ENCODE measurements at regions not wholly inside any gene's neighbourhood (a gene's known extent, or its start where the extent isn't known, plus 50 kb on each side); places are given as distances from the start of the nearest gene placed in this dataset.

- FAIRE-seq: no peak
- DNase-seq: no peak
- H3K4me3 ChIP-seq (ENCODE audit: low read depth in 1 of 3, low read length in 3 of 3): no peak overlapping the region
Measured at GRCh38 chr1:221201773-221202172, 322.5 kb downstream of the HLX start.

GRCh38 chr1:221203224-221204054, 324.2 kb downstream of the HLX start:
- Histone ChIP-seq H3K27ac (ENCODE audit: low read depth in 1 of 3, low read length in 2 of 3) (no peak overlapping the region), H3K4me1 (ENCODE audit: control insufficient read depth in 3 of 3, insufficient read depth in 2 of 3, low read depth in 1 of 3, low read length in 2 of 3) (no peaks in the 10 kb centered on the region), H3K4me3 (ENCODE audit: low read depth in 1 of 3, low read length in 3 of 3) (no peak overlapping the region), H3K9me3 (ENCODE audit: control insufficient read depth in 2 of 2, insufficient read depth in 1 of 2, low read depth in 1 of 2, low read length in 1 of 2) (no peaks in the 10 kb centered on the region), H3K27me3 (ENCODE audit: control insufficient read depth in 3 of 3, insufficient read depth in 3 of 3, low read length in 3 of 3) (no peaks in the 10 kb centered on the region), H3K36me3 (ENCODE audit: control insufficient read depth in 3 of 3, insufficient read depth in 2 of 3, low read depth in 1 of 3, low read length in 3 of 3) (no peaks in the 10 kb centered on the region)
- FAIRE-seq (no peak), DNase-seq (peak; percentile 58 to 63)
- 21 to 26% (median 24%) methylated on average over 3 of the region's 3 CpGs for WGBS, 3 donors

More at GRCh38 chr1:221201773-221202172, 322.5 kb downstream of the HLX start:
- no peaks in the 10 kb centered on the region for H3K9me3 ChIP-seq (ENCODE audit: control insufficient read depth in 2 of 2, insufficient read depth in 1 of 2, low read depth in 1 of 2, low read length in 1 of 2)
- no peaks in the 10 kb centered on the region for H3K4me1 ChIP-seq (ENCODE audit: control insufficient read depth in 3 of 3, insufficient read depth in 2 of 3, low read depth in 1 of 3, low read length in 2 of 3)
- no peak overlapping the region for H3K27ac ChIP-seq (ENCODE audit: low read depth in 1 of 3, low read length in 2 of 3)
- H3K27me3 ChIP-seq (ENCODE audit: control insufficient read depth in 3 of 3, insufficient read depth in 3 of 3, low read length in 3 of 3): no peaks in the 10 kb centered on the region
- H3K36me3 ChIP-seq (ENCODE audit: control insufficient read depth in 3 of 3, insufficient read depth in 2 of 3, low read depth in 1 of 3, low read length in 3 of 3): no peaks in the 10 kb centered on the region

DNA sequence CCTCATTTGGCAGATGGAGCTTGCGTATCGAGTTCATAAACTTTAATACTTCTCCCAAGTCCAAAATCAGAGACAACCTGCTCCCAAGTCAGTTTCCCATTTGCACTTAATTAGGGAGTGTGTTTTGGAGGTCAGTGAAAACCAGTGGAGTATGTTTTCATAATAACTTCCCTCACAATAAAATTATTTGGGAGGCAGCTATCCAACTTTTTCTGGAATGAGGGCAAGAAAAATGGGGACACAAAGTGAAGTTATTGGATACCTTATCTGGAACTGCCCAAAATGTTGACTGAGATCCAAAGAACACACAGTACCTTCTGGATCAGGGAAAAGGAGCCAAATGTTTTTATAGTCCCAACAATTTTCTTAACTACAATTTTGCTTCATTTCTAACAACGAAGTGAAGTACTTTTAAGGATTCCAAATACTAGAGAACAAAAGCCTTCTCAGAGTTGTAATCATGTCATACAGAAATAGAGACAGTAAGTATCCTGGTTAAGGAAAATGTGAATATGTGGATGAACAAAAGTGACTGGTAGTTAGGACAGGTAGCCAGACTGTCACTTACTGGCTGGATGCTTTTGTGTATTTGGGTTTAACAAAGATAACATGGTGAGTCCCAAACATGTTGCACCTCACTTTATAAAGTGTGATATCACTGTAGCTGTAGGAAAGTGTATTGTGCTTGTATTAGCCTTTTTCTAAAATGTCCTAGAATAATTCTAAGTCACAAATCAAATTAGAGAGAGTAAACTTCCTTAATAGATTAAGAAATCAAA, 325.0 kb downstream of the HLX start:
- H3K27me3 ChIP-seq (ENCODE audit: control insufficient read depth in 3 of 3, insufficient read depth in 3 of 3, low read length in 3 of 3): no peaks in the 10 kb centered on the region
- 69 to 79% (median 76%) methylated on average over 3 of the region's 3 CpGs for WGBS, 3 donors
- DNase-seq (no peak), FAIRE-seq (no peak)
- no peaks in the 10 kb centered on the region for H3K36me3 ChIP-seq (ENCODE audit: control insufficient read depth in 3 of 3, insufficient read depth in 2 of 3, low read depth in 1 of 3, low read length in 3 of 3)
- no peaks in the 10 kb centered on the region for H3K9me3 ChIP-seq (ENCODE audit: control insufficient read depth in 2 of 2, insufficient read depth in 1 of 2, low read depth in 1 of 2, low read length in 1 of 2)
- no peaks in the 10 kb centered on the region for H3K4me1 ChIP-seq (ENCODE audit: control insufficient read depth in 3 of 3, insufficient read depth in 2 of 3, low read depth in 1 of 3, low read length in 2 of 3)
- H3K4me3 ChIP-seq (ENCODE audit: low read depth in 1 of 3, low read length in 3 of 3): no peak overlapping the region
- H3K27ac ChIP-seq (ENCODE audit: low read depth in 1 of 3, low read length in 2 of 3): no peak overlapping the region

DNA sequence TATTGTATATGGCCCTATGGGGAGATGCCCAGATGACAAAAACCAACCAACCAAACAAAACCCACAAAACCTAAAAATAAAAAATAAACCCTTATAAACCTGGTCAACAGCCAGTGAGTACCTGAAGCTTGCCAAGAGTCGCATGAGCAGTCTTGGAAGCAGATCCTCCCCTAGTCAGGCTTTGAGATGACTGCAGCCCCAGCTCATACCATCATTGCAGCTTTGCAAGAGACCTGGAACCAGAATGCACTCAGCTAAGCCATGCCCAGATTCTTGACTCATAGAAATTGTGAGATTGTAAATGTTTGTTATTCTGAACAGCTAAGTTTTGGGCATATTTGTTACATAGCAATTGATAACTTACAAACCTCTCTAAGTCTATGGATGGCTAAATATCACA, 326.8 kb downstream of the HLX start:
- DNase-seq (no peak), FAIRE-seq (no peak)
- no peak overlapping the region for H3K4me3 ChIP-seq (ENCODE audit: low read depth in 1 of 3, low read length in 3 of 3)
- H3K27me3 ChIP-seq (ENCODE audit: control insufficient read depth in 3 of 3, insufficient read depth in 3 of 3, low read length in 3 of 3): no peaks in the 10 kb centered on the region
- no peaks in the 10 kb centered on the region for H3K36me3 ChIP-seq (ENCODE audit: control insufficient read depth in 3 of 3, insufficient read depth in 2 of 3, low read depth in 1 of 3, low read length in 3 of 3)
- no peaks in the 10 kb centered on the region for H3K4me1 ChIP-seq (ENCODE audit: control insufficient read depth in 3 of 3, insufficient read depth in 2 of 3, low read depth in 1 of 3, low read length in 2 of 3)
- no peaks in the 10 kb centered on the region for H3K9me3 ChIP-seq (ENCODE audit: control insufficient read depth in 2 of 2, insufficient read depth in 1 of 2, low read depth in 1 of 2, low read length in 1 of 2)
- 75 to 81% (median 79%) methylated on average over 1 of the region's 1 CpG for WGBS, 3 donors
- H3K27ac ChIP-seq (ENCODE audit: low read depth in 1 of 3, low read length in 2 of 3): no peak overlapping the region

DNA sequence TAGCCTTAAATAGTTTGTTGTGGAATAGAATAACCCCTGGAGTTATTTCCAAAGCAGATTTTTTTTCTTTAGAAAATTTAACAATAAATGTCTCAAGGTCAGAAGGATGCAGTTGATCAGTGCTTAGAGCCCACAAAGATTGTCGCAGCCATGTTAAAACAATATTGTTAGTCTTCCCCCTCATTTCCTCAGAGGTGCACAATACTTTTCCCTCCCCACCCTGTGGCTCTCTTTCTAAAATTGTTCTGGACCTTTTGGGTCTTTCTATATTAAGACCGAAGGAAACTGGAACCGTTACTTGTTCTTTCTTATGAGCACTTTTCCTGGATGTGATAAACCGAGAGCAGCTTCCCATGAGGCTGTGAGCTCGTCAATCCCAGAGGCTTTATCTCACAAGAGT, 333.7 kb downstream of the HLX start:
- no peak for FAIRE-seq
- Histone ChIP-seq H3K36me3 (ENCODE audit: control insufficient read depth in 3 of 3, insufficient read depth in 2 of 3, low read depth in 1 of 3, low read length in 3 of 3) (no peaks in the 10 kb centered on the region), H3K27me3 (ENCODE audit: control insufficient read depth in 3 of 3, insufficient read depth in 3 of 3, low read length in 3 of 3) (no peaks in the 10 kb centered on the region), H3K27ac (ENCODE audit: low read depth in 1 of 3, low read length in 2 of 3) (no peak overlapping the region), H3K9me3 (ENCODE audit: control insufficient read depth in 2 of 2, insufficient read depth in 1 of 2, low read depth in 1 of 2, low read length in 1 of 2) (no peaks in the 10 kb centered on the region), H3K4me3 (ENCODE audit: low read depth in 1 of 3, low read length in 3 of 3) (no peak overlapping the region), H3K4me1 (ENCODE audit: control insufficient read depth in 3 of 3, insufficient read depth in 2 of 3, low read depth in 1 of 3, low read length in 2 of 3) (no peaks in the 10 kb centered on the region)
- WGBS, 3 donors: 62 to 72% (median 66%) methylated on average over 5 of the region's 5 CpGs
- DNase-seq: no peak

DNA sequence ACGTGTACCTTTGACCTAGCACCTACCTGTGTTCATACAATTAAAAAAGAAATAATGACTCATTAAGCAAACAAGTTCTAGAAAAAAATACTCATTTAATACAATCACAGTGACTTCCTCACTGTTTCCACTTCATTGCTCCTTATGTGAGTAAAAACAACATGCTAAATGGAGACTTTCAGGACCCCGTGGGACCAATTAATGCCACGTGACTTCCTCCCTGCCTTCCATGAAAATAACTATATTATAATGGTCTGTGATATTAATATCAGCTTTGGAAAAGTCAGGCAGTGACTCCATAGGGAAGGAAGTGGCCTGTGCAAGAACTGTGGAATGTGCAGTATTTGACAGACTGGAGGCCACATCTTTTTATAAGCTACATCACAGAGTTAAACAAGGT, 337.8 kb downstream of the HLX start:
- H3K27ac ChIP-seq (ENCODE audit: low read depth in 1 of 3, low read length in 2 of 3): no peak overlapping the region
- no peaks in the 10 kb centered on the region for H3K36me3 ChIP-seq (ENCODE audit: control insufficient read depth in 3 of 3, insufficient read depth in 2 of 3, low read depth in 1 of 3, low read length in 3 of 3)
- H3K27me3 ChIP-seq (ENCODE audit: control insufficient read depth in 3 of 3, insufficient read depth in 3 of 3, low read length in 3 of 3): no peaks in the 10 kb centered on the region
- WGBS, 3 donors: 37 to 49% (median 39%) methylated on average over 3 of the region's 3 CpGs
- DNase-seq: no peak
- no peaks in the 10 kb centered on the region for H3K4me1 ChIP-seq (ENCODE audit: control insufficient read depth in 3 of 3, insufficient read depth in 2 of 3, low read depth in 1 of 3, low read length in 2 of 3)
- no peak overlapping the region for H3K4me3 ChIP-seq (ENCODE audit: low read depth in 1 of 3, low read length in 3 of 3)
- H3K9me3 ChIP-seq (ENCODE audit: control insufficient read depth in 2 of 2, insufficient read depth in 1 of 2, low read depth in 1 of 2, low read length in 1 of 2): no peaks in the 10 kb centered on the region
- FAIRE-seq: no peak

GRCh38 chr1:221223281-221223680, 344.0 kb downstream of the HLX start:
- Histone ChIP-seq H3K36me3 (ENCODE audit: control insufficient read depth in 3 of 3, insufficient read depth in 2 of 3, low read depth in 1 of 3, low read length in 3 of 3) (no peaks in the 10 kb centered on the region), H3K4me1 (ENCODE audit: control insufficient read depth in 3 of 3, insufficient read depth in 2 of 3, low read depth in 1 of 3, low read length in 2 of 3) (no peaks in the 10 kb centered on the region), H3K9me3 (ENCODE audit: control insufficient read depth in 2 of 2, insufficient read depth in 1 of 2, low read depth in 1 of 2, low read length in 1 of 2) (peaks cover 0 to 4% of the 10 kb centered on the region in 2 donors), H3K27me3 (ENCODE audit: control insufficient read depth in 3 of 3, insufficient read depth in 3 of 3, low read length in 3 of 3) (no peaks in the 10 kb centered on the region), H3K4me3 (ENCODE audit: low read depth in 1 of 3, low read length in 3 of 3) (no peak overlapping the region), H3K27ac (ENCODE audit: low read depth in 1 of 3, low read length in 2 of 3) (no peak overlapping the region)
- FAIRE-seq (no peak), DNase-seq (no peak)
- 86 to 90% (median 88%) methylated on average over 2 of the region's 2 CpGs for WGBS, 3 donors

DNA sequence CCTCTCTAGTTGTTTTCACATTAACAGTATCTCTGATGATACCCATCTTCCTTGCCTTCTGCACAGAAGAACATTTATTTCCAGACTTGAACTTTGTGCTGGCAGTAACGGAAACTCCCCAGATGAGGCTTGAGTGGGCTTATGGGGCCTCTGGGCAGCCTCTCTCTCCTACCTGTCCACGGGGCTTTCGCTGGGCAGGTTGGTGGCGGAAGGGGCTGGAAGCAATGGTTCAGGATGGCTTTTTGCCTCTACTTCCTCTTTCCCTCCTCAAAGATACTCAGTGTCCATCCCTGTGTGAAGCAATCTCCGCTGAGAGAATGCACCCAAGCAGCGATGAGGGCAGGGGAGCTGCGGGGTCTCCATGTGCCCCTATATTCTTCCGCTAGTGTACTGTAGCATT, 348.2 kb downstream of the HLX start:
- no peak overlapping the region for H3K27ac ChIP-seq (ENCODE audit: low read depth in 1 of 3, low read length in 2 of 3)
- peaks cover 0 to 4% of the 10 kb centered on the region in 2 donors for H3K9me3 ChIP-seq (ENCODE audit: control insufficient read depth in 2 of 2, insufficient read depth in 1 of 2, low read depth in 1 of 2, low read length in 1 of 2)
- H3K36me3 ChIP-seq (ENCODE audit: control insufficient read depth in 3 of 3, insufficient read depth in 2 of 3, low read depth in 1 of 3, low read length in 3 of 3): no peaks in the 10 kb centered on the region
- H3K4me3 ChIP-seq (ENCODE audit: low read depth in 1 of 3, low read length in 3 of 3): no peak overlapping the region
- no peaks in the 10 kb centered on the region for H3K27me3 ChIP-seq (ENCODE audit: control insufficient read depth in 3 of 3, insufficient read depth in 3 of 3, low read length in 3 of 3)
- DNase-seq: no peak
- H3K4me1 ChIP-seq (ENCODE audit: control insufficient read depth in 3 of 3, insufficient read depth in 2 of 3, low read depth in 1 of 3, low read length in 2 of 3): no peaks in the 10 kb centered on the region
- no peak for FAIRE-seq
- 76 to 81% (median 81%) methylated on average over 8 of the region's 8 CpGs for WGBS, 3 donors
